HT1080 (cell line): ENCODE measurements at regions not wholly inside any gene's neighbourhood (a gene's known extent, or its start where the extent isn't known, plus 50 kb on each side); places are given as distances from the start of the nearest gene placed in this dataset.

Experiments
- DNase-seq: peaks from one replicate; pipeline ENCODE4 v3.0.0-alpha.2; 2015; ENCODE audit warnings: low read depth

DNA sequence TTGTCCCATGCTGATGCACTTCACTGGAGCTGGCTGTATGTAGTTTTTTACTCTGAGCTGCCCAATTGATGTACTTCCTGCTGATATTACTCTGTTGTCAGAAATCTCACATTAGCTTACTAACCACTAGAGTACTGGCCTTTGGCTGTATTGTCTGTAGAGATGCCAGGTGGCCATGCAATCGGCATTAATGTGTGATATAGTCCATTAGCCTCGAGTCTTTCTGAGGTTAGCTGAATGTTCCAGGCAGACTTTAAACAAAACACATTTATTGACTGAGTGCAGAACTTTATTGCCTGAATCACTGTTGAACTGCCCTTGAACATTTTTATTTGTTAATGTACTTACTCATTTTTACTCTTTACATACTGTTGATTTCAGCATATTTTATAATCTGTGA is 335.2 kb downstream of the PCDH10 start:
- no peak for DNase-seq

DNA sequence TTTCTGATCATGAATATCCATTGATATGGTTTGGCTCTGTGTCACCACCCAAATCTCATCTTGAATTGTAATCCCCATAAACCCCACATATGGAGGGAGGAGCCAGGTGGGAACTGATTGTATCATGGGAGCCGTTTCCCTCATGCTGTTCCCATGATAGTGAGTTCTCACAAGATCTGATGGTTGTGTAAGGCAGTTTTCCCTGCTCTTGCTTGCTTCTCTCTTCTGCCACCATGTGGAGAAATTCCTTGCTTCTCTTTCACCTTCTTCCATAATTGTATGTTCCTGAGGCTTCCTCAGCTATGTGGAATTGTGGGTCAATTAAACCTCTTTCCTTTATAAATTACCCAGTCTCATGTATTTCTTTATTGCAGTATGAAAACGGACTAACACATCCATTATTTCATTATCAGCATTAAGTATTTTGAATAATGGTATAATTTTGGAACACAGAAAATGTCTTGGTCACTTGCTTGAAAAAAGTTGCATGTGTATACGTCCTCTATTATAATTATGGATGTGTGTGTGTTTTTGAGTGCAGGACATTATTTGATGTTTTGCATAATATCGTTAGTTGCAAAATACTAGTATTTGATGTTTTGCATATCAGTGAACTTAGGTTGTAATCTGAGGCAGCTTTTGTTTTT is 334.6 kb downstream of the PCDH10 start:
- peak; percentile 45 for DNase-seq

DNA sequence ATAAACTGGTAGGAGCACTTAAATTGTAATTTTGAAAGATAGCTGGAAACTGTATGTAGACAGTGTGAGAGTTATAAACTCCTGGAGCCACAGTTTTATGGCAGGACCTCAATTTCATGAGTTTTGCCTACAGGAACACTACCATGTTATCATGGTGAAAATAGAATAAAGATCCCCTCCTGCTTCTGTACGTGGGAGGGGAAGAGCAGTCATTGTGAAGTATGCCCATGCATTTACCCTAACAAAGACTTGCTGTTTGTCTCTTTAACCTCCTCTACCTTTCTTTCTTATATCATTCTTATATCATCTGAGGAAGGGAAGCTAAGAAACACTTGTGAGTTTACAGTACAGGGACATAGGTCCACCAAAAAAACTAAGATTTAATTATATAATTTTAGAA is 327.0 kb downstream of the PCDH10 start:
- no peak for DNase-seq

DNA sequence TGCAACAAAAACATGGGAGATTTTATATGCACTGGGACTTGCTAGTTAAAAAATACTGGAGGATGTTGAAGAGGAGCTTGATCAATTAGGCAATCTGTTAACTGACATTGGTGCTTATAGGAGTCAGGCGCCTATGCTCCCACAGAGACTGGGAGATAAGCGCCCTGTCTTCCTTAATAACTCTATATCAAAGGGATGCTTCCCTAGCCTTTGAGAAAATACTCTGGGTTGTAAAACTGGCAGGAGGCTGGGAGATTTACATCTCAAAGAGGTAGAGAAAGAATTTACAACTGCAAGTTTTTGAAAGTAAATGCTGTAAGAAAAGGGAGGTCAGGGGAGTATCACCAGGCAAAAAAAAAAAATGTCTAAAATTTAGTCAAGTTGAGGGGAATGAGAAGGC is 325.4 kb downstream of the PCDH10 start:
- no peak for DNase-seq

DNA sequence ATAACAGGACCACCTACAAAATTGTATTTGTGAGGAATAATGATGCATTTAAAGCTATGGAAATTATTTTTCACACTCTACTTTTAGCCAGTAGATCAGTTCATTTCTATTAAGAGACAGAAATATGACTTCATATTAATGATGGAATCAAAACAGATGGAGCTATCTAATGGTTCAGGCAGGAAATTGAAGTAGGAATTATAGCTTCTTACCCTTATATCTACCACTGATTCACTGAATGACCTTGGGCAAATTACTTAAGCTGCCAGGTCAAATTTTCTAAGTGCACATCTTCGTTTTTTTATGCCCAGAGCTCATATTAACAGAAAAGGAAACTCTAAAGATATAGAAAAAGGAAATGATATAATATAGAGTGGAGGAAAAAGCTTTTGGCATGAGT is 323.1 kb downstream of the PCDH10 start:
- DNase-seq = no peak

DNA sequence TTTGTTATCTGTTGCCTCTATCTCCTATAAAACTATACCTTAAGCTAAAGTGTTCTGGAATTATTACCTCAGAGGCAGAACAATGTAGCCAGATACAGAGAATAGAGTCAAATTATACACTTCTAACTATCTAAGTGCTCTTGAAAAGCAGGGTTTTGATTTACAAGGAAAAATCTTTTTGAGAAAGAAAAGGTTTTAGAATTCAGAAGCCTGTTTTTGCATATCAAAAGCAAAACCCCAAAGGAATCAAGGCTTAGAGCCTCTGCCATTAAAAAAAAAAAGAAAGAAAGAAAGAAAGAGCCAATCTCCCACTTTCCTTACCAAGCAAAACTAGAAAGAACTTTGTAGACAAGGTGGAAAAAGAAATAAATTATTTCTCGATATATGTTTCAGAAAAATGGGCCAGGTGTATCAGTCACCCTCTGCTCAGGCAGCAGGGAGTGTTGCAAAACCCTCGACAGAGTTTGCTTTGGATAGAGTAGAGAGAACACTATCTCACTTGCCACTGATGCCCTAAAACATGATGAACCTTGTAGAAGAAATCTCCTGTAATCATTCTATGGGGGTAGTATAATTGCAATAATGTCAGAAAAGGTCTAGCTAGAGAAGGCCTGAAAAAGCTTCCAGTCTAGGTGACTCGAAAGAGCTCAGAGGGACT is 318.3 kb downstream of the PCDH10 start:
- no peak for DNase-seq

DNA sequence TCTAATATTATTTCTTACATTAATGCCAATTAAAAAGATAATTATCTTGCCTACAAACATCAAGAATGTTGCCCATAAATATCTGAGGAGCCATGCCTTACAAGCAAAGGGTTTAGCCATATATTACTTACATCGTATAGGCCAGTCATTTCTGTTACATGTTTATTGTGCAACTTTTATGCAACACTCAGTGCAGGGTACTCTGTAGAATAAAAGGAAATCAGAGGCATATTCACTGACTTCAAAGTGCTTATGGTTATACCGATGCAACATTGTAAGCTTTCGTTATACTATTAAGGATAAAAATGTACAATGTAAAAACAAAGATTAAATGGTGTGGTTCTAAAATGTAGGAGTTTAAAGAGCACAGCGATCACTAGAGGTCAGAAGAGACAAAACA is 315.9 kb downstream of the PCDH10 start:
- no peak for DNase-seq

DNA sequence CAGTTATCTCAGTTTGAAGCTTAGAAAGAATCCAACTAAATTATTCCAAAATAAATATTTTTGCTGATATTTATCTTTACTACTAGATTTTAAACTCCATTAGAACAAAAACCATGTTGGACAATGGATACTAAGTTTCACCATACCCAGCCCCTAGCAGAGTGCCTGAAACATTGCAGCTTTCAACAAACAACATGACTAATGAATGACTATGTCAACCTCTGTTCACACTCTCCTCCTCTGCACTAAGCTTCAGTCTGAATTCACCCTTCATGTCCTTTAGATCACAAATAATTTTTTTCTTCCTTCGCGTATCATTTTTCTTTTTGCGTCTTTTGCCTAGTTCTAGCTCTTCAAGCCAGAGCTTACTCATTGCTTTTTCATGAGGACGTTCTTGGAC is 315.2 kb downstream of the PCDH10 start:
- DNase-seq = peak; percentile 15

DNA sequence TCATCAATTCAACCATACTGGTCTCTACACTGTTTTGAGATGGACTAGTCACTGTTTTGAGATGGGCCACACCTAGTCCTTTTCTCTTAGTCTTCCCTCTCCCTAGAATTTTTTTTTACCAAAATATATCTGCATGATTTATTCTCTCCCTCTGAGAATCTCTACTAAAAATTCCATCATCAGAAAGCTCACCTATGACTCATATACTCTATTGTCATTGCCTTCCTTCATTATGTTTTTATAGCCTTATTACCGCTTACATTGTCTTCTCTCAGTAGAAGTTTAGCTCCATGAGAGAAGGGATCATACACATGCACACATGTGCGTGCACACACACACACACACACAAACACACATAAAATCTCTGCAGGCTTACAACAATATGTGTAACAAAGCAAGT is 303.6 kb downstream of the PCDH10 start:
- peak; percentile 3 for DNase-seq

DNA sequence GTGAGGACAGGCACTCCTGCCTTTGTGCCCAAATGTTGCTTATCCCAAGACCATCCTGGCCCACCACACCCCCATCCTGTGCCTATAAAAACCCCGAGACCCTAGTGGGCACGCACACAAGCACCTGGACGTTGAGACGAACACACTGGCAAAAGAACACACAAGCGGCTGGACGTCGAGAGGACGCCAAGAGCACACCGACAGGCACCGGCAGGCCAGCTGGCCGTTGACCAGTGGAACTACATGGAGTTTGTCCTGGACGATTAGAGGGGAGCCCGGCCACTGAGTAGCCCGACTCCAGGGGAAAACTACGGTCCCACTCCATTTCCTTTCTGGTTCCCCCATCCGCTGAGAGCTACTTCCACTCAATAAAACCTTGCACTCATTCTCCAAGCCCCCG is 301.7 kb downstream of the PCDH10 start:
- DNase-seq = no peak

DNA sequence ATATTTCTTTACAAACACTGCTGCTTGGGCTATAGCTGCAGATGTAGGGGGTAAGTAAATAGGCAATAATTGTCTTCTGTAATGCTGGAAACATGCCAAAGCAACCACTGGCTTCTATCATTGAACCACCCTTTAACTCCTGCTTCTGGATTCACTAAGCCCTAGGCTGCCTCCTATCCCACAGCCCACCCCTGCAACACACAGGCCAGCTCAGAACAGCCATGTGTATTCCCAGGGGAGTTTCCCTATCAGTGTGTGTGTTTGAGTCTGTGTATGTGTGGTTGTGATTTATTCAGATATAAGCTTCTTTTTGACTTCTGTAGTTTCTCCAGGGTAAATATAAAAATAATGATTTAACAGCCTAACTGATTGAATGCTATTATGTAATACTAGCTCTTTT is 291.3 kb downstream of the PCDH10 start:
- DNase-seq = no peak

DNA sequence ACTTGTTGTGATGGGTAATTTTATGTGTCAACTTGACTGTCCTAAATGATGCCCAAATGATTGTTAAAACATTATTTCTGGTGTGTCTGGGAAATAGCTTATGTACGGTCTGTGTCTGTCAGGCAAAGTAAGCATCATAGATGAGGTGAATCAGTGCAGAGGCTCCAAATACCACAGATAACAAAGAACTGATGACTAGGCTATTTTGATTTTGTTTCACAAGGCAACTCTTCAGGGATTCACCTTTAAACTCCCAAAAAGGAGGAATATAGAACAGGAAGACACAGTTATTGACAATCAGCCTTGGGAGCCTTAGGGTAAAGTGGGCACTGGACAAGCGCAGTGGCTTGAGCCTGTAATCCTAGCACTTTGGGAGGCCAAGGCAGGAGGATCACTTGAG is 290.7 kb downstream of the PCDH10 start:
- no peak for DNase-seq

DNA sequence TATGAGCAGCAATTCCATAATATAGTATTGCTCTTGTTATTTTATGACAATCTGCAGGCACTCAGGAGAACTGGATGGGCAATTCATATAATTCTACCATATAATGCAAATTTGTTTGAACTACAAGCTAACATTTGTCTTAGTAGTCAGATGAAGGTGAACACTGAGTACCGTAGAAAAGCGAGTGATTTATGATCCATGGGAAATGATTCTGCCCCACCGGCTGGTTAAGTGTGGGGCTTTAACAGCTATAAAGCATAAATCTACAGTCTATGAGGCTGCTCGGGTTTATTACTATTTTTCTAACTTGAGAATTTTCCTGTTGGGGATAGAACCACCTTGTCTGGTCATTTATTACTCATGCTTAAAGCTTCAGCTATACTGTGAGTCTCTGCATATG is 275.5 kb downstream of the PCDH10 start:
- DNase-seq = no peak

DNA sequence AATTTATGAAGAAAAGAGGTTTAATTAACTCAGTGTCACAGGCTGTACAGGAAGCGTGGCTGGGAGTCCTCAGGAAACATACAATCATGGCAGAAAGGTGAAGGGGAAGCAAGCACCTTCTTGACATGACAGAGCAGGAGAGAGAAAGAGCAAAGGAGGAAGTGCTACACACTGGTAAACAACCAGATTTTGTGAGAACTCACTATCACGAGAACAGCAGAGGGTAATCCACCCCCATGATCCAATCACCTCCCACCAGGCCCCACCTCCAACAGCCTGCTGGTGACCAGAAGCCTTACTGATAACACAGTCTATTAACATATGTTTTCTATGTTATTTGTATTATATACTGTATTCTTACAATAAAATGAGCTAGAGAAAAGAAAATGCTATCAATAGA is 254.8 kb downstream of the PCDH10 start:
- DNase-seq = no peak

DNA sequence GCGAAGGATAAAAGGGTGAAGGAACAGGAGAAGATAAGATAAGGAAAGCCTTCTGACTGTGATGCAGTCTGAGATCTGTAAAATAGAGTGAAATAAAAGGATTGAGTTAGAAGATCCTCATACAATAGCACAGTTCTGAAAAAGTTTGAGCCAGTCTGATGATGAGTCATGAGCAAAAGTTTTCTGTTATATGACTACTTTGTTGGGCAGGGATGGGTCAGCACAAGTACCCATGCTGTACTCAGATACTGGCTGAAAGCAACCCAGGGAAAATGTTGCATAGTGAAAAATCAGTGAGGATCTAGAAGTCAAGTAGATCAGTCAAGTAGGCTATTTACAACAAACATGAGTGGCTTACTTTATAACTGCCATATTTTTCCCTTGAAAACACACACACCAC is 253.5 kb downstream of the PCDH10 start:
- DNase-seq = peak; percentile 64

DNA sequence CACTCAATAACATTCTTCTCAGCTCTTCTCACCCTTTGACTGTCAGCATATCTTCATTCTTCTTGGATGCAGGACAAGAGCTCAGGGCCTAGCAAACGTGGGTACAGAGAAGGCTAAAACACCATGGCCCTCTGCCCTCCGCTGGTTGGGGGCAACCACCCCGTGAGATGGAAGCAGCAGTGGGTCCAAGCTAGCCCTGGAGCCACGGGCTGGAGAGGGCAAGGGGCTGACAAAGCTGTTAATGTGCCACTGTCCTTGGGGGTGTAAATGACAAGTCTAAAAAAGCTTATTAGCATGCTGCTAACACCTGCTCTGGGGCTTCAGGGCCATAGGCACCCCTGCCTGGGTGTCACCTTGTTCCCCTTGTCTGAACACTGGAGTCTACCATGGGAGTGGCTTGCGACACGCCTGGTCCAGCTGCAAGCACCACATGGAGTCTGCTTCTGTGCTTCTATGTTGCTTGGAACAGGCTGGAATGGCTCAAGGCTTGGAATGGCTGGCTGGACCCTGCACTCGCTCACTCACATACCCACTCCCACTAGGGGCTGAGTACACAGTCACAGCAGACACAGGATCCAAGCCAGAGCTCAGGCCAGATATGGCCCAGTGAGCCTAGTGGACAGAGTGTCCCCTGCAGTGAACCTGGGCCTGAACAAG is 246.0 kb downstream of the PCDH10 start:
- DNase-seq = no peak

DNA sequence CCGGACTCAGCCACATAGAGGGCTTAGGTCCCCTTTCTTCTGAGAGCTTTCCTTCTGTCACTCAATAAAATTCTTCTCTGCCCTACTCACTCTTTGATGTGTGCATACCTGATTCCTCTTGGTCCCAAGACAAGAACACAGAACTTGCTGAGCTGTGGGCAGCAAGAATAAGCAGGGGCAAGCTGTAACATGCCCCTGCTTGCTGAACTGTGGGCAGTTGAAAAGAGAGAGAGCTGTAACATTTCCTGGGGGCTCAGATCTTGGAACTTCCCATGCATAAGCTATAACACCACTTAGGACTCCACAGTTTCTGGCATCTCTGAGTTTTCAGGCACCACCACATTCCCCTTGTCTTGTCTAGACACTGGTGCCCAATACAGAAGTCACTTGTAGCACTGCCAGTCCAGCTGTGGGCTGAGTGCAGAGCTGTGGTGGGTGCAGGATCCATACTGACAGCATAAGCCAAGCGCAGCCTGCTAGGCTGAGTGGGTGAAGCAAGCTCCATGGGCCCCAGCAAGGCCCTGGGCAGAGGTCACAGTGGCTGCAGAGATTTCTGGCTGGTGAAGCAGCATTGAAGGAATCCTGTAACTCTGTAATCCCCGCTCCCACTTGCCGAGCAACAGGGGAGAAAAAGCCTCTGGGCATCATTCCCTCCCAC is 241.2 kb downstream of the PCDH10 start:
- DNase-seq = no peak

DNA sequence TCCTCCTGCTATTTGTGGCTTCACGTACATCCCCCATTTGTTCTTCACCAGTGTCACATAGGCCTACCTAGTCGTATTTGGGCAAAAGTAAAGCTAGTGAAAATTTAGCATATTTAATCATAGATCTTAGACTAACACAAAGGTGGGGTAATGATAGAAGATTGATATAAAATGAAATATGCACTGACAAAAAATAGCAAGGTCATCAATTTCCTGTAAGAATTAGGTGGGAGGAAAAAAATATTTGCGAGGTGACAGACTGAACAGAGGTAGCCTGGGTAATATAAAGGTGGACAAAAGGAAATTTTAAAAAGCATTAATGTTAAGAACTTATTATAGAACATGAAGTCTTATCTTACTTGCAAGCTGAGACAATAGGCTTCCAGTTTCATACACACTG is 239.9 kb downstream of the PCDH10 start:
- no peak for DNase-seq

DNA sequence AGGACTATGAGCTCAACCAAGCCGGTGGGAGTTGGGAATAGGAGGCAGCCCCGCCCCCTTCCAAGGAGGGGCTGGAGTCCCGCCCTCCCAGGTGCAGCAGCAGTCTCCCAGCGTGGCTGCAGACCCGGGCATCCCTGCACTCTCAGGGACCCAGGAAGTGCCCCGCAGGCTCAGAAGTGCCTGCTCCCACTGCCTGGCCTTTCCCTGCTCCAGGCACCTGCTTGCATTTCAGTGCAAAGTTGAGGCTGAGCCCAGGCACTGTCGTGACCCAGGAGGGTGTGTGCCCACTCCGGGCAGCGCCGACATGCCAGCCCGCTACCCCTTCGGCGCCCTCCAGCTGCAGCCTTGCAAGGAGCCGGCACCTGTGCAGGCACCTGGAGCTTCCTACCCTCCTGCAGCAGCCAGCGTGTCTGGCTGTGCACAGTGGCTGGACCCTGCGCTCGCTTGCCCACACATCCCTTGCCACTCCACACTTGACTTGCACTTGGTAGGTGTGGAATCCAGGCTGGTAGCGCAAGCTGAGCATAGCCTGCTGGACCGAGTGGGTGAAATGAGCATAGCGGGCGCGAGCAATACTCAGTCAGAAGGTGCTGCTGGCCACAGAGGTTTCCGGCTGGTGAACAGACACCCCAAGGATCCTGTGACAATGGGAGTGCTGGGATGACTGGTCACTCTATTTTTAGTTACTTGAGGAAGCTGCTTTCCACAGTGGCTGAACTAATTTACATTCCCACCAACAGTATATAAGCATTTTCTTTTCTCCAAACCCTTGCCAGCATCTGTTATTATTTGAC is 236.3 kb downstream of the PCDH10 start:
- peak; percentile 19 for DNase-seq

DNA sequence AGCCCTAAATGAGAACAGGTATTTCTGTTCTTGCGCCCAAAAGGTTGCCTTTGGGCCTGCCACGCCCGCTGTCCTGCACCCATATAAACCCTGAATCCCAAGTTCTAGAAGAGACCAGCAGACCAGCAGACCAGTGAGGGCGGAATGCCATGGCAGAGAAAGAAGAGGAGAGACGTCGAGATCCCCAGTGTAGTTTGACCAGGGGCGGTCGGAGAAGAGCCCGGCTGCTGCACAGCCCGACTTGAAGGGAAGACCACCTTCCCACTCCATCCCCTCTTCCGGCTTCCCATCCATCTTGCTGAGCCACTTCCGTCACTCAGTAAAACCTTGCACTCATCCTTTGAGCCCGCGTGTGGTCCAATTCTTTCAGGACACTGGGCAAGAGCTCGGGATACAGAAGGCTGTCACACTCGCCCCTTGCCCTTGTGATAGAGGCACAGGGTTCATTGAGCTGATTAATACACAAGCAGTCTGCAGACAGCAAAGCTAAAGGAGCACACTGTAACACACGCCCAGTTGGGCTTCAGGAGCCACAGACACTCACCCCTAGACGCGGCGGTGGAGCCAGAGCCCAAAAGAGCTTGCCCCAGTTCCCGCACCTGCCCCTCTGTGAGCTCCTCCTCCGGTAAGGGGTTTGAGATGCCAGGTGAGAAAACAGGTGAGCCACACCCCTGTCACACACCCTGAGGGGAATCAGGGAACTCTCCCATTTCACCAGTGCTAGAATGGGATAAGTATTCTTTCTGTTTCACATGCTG is 230.8 kb downstream of the PCDH10 start:
- DNase-seq = no peak

DNA sequence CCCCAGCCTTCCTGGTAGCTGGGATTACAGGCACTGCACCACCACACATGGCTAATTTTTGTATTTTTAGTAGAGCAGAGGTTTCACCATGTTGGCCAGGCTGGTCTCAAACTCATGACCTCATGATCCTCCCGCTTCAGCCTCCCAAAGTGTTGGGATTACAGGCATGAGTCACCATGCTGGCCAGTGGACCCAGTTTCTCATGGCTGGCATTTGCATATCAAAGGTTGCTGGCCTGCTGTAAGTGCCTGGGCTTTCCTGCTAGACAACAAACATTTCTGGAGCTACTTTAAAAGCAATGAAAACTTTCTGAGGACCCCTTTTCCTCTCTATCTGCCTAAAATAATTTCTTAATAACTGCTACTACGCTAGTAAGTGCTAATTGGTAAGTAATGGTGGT is 228.2 kb downstream of the PCDH10 start:
- no peak for DNase-seq
